HG03135 (cell line): ENCODE measurements at regions not wholly inside any gene's neighbourhood (a gene's known extent, or its start where the extent isn't known, plus 50 kb on each side); places are given as distances from the start of the nearest gene placed in this dataset.

Experiments used
- ATAC-seq: cut with Tn5 transposase; IDR thresholded peaks from one replicate; pipeline ENCODE4 v1.9.1; 2021; ENCODE audit warnings: mild to moderate bottlenecking, moderate library complexity; ENCODE audit not compliant: unreplicated experiment

- no peak for ATAC-seq
Measured at GRCh38 chr5:2125171-2125900, 242.6 kb upstream of the IRX4 start.

- no peak for ATAC-seq
Measured at GRCh38 chr5:2124434-2125170, 241.9 kb upstream of the IRX4 start.

GRCh38 chr5:2123874-2124273, 241.1 kb upstream of the IRX4 start:
- no peak for ATAC-seq

- no peak for ATAC-seq
Measured at GRCh38 chr5:2120361-2120760, 237.6 kb upstream of the IRX4 start.

- no peak for ATAC-seq
Measured at GRCh38 chr5:2119573-2119972, 236.8 kb upstream of the IRX4 start.

GRCh38 chr5:2113348-2114131, 230.8 kb upstream of the IRX4 start:
- ATAC-seq = no peak

- ATAC-seq = no peak
Measured at GRCh38 chr5:2112173-2113025, 229.7 kb upstream of the IRX4 start.

- ATAC-seq = no peak
Measured at GRCh38 chr5:2111569-2112105, 228.9 kb upstream of the IRX4 start.

- no peak for ATAC-seq
Measured at GRCh38 chr5:2110934-2111462, 228.3 kb upstream of the IRX4 start.

- ATAC-seq = no peak
Measured at GRCh38 chr5:2110137-2110933, 227.6 kb upstream of the IRX4 start.

GRCh38 chr5:2109566-2109965, 226.8 kb upstream of the IRX4 start:
- ATAC-seq = no peak

- ATAC-seq = no peak
Measured at GRCh38 chr5:2106721-2107120, 224.0 kb upstream of the IRX4 start.

- ATAC-seq = no peak
Measured at GRCh38 chr5:2105141-2105540, 222.4 kb upstream of the IRX4 start.

GRCh38 chr5:2103940-2104339, 221.2 kb upstream of the IRX4 start:
- no peak for ATAC-seq

GRCh38 chr5:2102819-2103776, 220.4 kb upstream of the IRX4 start:
- ATAC-seq = no peak

GRCh38 chr5:2101685-2102084, 219.0 kb upstream of the IRX4 start:
- no peak for ATAC-seq

GRCh38 chr5:2096887-2097505, 214.3 kb upstream of the IRX4 start:
- ATAC-seq = no peak

- ATAC-seq = no peak
Measured at GRCh38 chr5:2095011-2095410, 212.3 kb upstream of the IRX4 start.
